Stimulated activated effector memory CD8-positive, alpha-beta T cell treated with anti-CD3 and anti-CD28 coated beads, Interleukin-12 subunit alpha, Interleukin-12 subunit beta, amount 100 ng/mL, for 72 hours (primary cell): ENCODE measurements at regions not wholly inside any gene's neighbourhood (a gene's known extent, or its start where the extent isn't known, plus 50 kb on each side); places are given as distances from the start of the nearest gene placed in this dataset.

ENCODE experiments used
- ATAC-seq: fragments of 150-1000 bp; cut with Tn5 transposase; 2 replicates; pipeline ENCODE4 v1.10.0; 2021
- DNase-seq, 2 donors: peaks; one replicate each; pipeline ENCODE4 v3.0.0; 2021 to 2022; ENCODE audit warnings: low spot score in 2 of 2
- H3K27ac Mint-ChIP-seq: one replicate; pipeline ENCODE4 v1.8.0; 2022; ENCODE audit warnings: mild to moderate bottlenecking, mixed read lengths
- H3K36me3 Mint-ChIP-seq: one replicate; pipeline ENCODE4 v1.8.0; 2022; ENCODE audit warnings: mild to moderate bottlenecking, mixed read lengths
- H3K4me1 Mint-ChIP-seq: one replicate; pipeline ENCODE4 v1.8.0; 2022; ENCODE audit warnings: mixed read lengths
- H3K4me3 Mint-ChIP-seq: one replicate; pipeline ENCODE4 v1.8.0; 2022; ENCODE audit warnings: mild to moderate bottlenecking, mixed read lengths
- H3K9me3 Mint-ChIP-seq: one replicate; pipeline ENCODE4 v1.8.0; 2022; ENCODE audit warnings: mixed read lengths

GRCh38 chr16:9286930-9287329, 195.5 kb downstream of the HAPSTR1 start:
- no peak for DNase-seq
- no peak for ATAC-seq
- Mint-ChIP-seq H3K27ac (no peak overlapping the region), H3K4me1 (no peaks in the 10 kb centered on the region), H3K9me3 (no peaks in the 10 kb centered on the region), H3K4me3 (no peak overlapping the region), H3K36me3 (no peaks in the 10 kb centered on the region)

- no peak for DNase-seq
- Mint-ChIP-seq H3K4me1 (no peaks in the 10 kb centered on the region), H3K4me3 (no peak overlapping the region), H3K9me3 (peaks cover 3% of the 10 kb centered on the region), H3K36me3 (no peaks in the 10 kb centered on the region), H3K27ac (no peak overlapping the region)
- ATAC-seq = no peak
Observed at GRCh38 chr16:9296271-9296590, 204.8 kb downstream of the HAPSTR1 start.

GRCh38 chr16:9297437-9298113, 206.1 kb downstream of the HAPSTR1 start:
- peaks cover 4% of the 10 kb centered on the region for H3K9me3 Mint-ChIP-seq
- ATAC-seq (no peak), DNase-seq (no peak)
- no peak overlapping the region for H3K27ac Mint-ChIP-seq
- H3K36me3 Mint-ChIP-seq = no peaks in the 10 kb centered on the region
- no peak overlapping the region for H3K4me3 Mint-ChIP-seq
- H3K4me1 Mint-ChIP-seq = no peaks in the 10 kb centered on the region

DNA sequence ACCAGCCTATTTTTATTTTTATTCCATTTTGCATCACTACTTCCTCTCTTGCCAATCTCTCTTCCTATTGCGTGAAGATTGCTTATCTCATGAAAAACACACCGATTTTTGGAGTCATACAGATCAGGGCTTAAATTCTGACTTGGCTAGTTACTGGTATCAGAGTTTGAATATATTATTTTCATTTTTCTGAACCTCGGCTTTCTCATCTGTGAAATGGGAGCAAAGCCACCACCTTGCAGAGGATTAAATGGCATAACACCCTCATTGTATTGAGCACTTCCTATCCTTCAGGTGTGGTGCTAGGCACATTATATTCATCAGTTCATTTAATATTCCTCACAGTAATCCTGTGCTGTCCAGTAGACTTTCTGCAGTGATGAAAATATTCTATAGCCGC, 208.8 kb downstream of the HAPSTR1 start:
- DNase-seq (no peak), ATAC-seq (no peak)
- Mint-ChIP-seq H3K9me3 (peaks cover 5% of the 10 kb centered on the region), H3K27ac (no peak overlapping the region), H3K4me3 (no peak overlapping the region), H3K36me3 (no peaks in the 10 kb centered on the region), H3K4me1 (no peaks in the 10 kb centered on the region)

DNA sequence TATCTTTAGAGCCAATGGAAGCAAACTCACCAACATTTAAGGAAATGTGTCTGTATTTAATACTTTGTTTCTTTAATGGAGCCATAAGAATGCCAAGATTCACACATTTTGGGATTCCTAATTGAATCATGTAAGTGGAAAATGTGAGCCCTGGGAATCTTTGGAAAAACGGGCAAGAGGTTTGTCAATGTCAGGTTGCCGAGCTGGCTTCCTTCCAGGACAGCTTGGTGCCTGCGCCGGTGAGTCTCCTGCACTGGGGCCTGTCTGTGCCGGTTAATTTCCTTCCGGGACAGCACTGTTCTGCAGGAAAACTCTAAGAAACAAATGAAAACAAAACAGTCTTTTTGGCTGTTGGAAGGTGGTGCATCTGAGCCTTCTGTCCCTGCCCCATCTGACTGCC, 210.6 kb downstream of the HAPSTR1 start:
- Mint-ChIP-seq H3K4me3 (no peak overlapping the region), H3K36me3 (no peaks in the 10 kb centered on the region), H3K9me3 (peaks cover 5% of the 10 kb centered on the region), H3K27ac (no peak overlapping the region), H3K4me1 (no peaks in the 10 kb centered on the region)
- DNase-seq (no peak), ATAC-seq (no peak)

GRCh38 chr16:9306753-9307152, 215.3 kb downstream of the HAPSTR1 start:
- no peak for DNase-seq
- Mint-ChIP-seq H3K27ac (no peak overlapping the region), H3K36me3 (no peaks in the 10 kb centered on the region), H3K9me3 (peaks cover 2% of the 10 kb centered on the region), H3K4me1 (no peaks in the 10 kb centered on the region), H3K4me3 (no peak overlapping the region)
- ATAC-seq = no peak

DNA sequence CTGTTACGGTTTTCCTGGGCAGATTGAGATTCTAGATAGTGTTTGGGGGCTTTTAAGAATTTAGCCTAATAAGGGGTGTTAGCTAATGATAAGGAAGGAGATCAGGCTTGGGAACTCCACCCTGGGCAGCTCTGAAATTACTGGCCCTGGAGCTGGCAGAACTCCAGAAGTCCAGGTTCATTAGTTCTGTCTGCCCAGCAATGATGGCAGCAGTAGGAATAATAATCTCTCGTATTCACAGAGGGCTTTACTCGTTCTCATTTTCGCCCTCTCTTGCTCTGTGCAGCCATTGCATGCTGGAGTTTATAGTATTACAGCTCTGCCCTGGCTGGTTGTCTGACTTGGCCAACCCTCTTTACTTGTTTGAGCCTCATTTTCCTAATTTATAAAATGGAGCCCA, 216.0 kb downstream of the HAPSTR1 start:
- H3K9me3 Mint-ChIP-seq = peaks cover 2% of the 10 kb centered on the region
- no peaks in the 10 kb centered on the region for H3K36me3 Mint-ChIP-seq
- H3K4me1 Mint-ChIP-seq = no peaks in the 10 kb centered on the region
- no peak overlapping the region for H3K27ac Mint-ChIP-seq
- no peak for DNase-seq
- no peak overlapping the region for H3K4me3 Mint-ChIP-seq
- no peak for ATAC-seq

- ATAC-seq = no peak
Observed at GRCh38 chr16:9308356-9308801, 216.9 kb downstream of the HAPSTR1 start.

DNA sequence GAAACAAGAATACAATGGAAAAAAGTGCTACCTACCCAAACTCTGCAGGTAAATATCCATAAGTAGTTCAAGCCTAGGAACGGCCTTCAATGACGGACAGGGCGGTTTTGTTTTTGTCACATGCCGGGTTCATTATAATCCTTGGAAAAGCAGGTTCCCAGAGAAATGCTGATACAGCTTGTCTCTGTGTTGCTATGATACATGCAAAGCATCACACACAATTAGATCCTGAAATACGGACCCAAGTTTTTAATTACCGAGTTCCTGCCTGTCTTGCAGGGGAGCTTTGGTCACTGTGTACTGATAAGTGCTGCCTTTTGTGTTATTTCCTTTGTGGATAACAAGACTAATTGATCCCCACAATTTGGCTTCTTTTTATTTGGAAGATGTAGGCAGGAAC, 217.4 kb downstream of the HAPSTR1 start:
- H3K27ac Mint-ChIP-seq = no peak overlapping the region
- H3K9me3 Mint-ChIP-seq = no peaks in the 10 kb centered on the region
- H3K4me1 Mint-ChIP-seq = no peaks in the 10 kb centered on the region
- H3K36me3 Mint-ChIP-seq = no peaks in the 10 kb centered on the region
- no peak overlapping the region for H3K4me3 Mint-ChIP-seq
- no peak for DNase-seq
- no peak for ATAC-seq

More at GRCh38 chr16:9308356-9308801, 216.9 kb downstream of the HAPSTR1 start:
- H3K36me3 Mint-ChIP-seq = no peaks in the 10 kb centered on the region
- no peaks in the 10 kb centered on the region for H3K4me1 Mint-ChIP-seq
- H3K27ac Mint-ChIP-seq = no peak overlapping the region
- no peaks in the 10 kb centered on the region for H3K9me3 Mint-ChIP-seq
- no peak overlapping the region for H3K4me3 Mint-ChIP-seq
- DNase-seq = no peak

GRCh38 chr16:9309844-9310243, 218.4 kb downstream of the HAPSTR1 start:
- Mint-ChIP-seq H3K27ac (no peak overlapping the region), H3K36me3 (no peaks in the 10 kb centered on the region), H3K9me3 (no peaks in the 10 kb centered on the region), H3K4me1 (no peaks in the 10 kb centered on the region), H3K4me3 (no peak overlapping the region)
- DNase-seq = no peak
- ATAC-seq = no peak

DNA sequence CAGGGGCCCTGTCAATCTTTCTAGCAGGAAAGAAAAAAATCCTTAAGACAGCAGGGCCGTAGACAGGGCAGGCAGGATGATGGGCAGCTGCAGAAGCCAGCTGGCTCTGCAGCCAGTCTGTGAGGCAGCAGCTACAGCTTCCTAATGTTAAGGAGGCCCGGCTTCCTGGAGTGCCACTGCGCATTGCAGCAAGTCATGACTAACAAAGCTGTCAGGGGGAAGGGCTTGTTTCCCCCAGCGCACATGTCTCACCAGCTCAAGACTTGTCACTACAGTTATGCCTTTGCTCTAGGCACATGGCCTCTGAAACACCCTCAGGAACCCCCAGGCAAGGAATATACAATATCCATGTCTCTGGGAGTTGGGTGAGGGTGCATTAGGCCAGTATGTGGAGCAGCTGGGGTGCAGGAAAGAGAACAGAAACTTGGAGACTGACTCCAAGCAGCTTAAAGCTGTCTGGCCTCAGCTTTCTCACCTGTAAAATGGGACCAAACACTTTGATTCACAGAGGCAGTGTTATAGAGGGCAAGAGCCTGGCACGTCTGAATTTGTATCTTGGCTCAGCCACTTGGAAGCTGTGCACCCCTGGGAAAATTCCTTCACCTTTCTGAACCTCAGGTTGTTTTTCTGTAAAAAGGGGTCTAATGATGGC, 220.0 kb downstream of the HAPSTR1 start:
- Mint-ChIP-seq H3K9me3 (no peaks in the 10 kb centered on the region), H3K4me3 (no peak overlapping the region), H3K4me1 (no peaks in the 10 kb centered on the region), H3K27ac (no peak overlapping the region), H3K36me3 (no peaks in the 10 kb centered on the region)
- ATAC-seq (no peak), DNase-seq (no peak)

DNA sequence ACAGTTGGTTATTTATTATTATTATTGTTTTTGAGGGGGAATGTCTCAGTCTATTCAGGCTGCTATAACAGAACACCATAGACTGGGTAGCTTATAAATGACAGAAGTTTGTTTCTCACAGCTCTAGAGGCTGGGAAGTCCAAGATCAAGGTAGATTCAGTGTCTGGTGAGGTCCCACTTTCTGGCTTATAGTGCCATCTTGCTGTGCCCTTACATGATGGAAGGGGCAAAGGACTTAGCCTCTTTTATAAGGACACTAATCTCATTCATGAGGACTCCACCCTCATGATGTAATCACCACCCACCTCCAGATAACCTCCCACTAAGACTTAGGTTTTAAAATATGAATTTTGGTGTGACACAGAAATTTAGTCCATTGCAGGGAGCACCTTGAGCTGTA, 224.6 kb downstream of the HAPSTR1 start:
- H3K9me3 Mint-ChIP-seq = no peaks in the 10 kb centered on the region
- ATAC-seq (no peak), DNase-seq (no peak)
- H3K4me3 Mint-ChIP-seq = no peak overlapping the region
- H3K27ac Mint-ChIP-seq = no peak overlapping the region
- no peaks in the 10 kb centered on the region for H3K4me1 Mint-ChIP-seq
- H3K36me3 Mint-ChIP-seq = no peaks in the 10 kb centered on the region

DNA sequence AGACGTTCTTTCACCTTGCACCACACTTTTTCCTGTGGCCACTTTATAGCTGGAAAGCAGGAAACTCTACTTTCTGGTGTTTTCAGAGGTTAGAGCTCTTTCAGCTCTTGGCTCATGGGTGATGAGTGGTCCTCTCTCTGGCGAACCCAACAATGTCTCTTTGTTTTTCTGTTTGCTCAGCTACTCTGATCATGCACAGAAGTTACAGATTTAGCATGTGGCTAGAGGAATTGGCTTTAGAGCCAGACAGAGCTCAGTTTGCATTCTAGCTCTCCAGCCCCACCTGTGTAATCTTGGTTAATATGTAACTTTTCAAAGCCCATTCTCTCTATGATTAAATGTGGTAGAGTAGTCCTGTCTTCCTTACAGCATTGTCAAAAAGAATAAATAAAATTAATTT, 225.2 kb downstream of the HAPSTR1 start:
- ATAC-seq = no peak
- Mint-ChIP-seq H3K4me3 (no peak overlapping the region), H3K4me1 (no peaks in the 10 kb centered on the region), H3K27ac (no peak overlapping the region), H3K9me3 (no peaks in the 10 kb centered on the region), H3K36me3 (no peaks in the 10 kb centered on the region)
- no peak for DNase-seq

GRCh38 chr16:9318764-9319163, 227.3 kb downstream of the HAPSTR1 start:
- H3K9me3 Mint-ChIP-seq = no peaks in the 10 kb centered on the region
- H3K27ac Mint-ChIP-seq = no peak overlapping the region
- H3K4me3 Mint-ChIP-seq = no peak overlapping the region

DNA sequence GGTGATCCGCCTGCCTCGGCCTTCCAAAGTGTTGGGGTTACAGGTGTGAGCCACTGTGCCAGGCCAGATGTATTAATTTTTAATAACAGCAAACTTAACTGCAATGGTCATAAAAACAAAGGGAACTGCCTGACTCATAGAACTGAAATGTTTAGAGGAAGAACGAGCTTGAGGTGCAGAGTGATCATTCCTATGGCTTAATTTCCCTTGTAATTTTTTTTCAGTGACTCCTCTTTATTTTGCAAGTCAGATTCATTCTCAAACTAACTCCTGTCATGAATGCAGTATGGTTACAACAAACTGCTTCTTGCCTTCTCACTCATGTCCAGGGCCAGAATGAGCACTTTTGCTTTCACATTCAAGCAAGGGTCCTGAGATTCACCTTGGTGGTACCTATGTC, 231.3 kb downstream of the HAPSTR1 start:
- DNase-seq (no peak), ATAC-seq (no peak)
- no peaks in the 10 kb centered on the region for H3K4me1 Mint-ChIP-seq
- H3K36me3 Mint-ChIP-seq = no peaks in the 10 kb centered on the region
- H3K27ac Mint-ChIP-seq = no peak overlapping the region
- H3K4me3 Mint-ChIP-seq = no peak overlapping the region
- peaks cover 2% of the 10 kb centered on the region for H3K9me3 Mint-ChIP-seq

More at GRCh38 chr16:9318764-9319163, 227.3 kb downstream of the HAPSTR1 start:
- H3K36me3 Mint-ChIP-seq = no peaks in the 10 kb centered on the region
- ATAC-seq = no peak
- H3K4me1 Mint-ChIP-seq = no peaks in the 10 kb centered on the region
- no peak for DNase-seq

GRCh38 chr16:9323170-9323569, 231.7 kb downstream of the HAPSTR1 start:
- Mint-ChIP-seq H3K4me3 (no peak overlapping the region), H3K36me3 (no peaks in the 10 kb centered on the region), H3K4me1 (no peaks in the 10 kb centered on the region), H3K27ac (no peak overlapping the region), H3K9me3 (peaks cover 2% of the 10 kb centered on the region)
- DNase-seq (no peak), ATAC-seq (no peak)
